ENCODE measurements at regions not wholly inside any gene's neighbourhood (a gene's known extent, or its start where the extent isn't known, plus 50 kb on each side); places are given as distances from the start of the nearest gene placed in this dataset.

GRCh38 chr14:49994951-49995561 is 102.2 kb downstream of the ARF6 start:
- no peaks in the 10 kb centered on the region for H3K36me3 Mint-ChIP-seq (ENCODE audit: low read depth)
- Histone ChIP-seq H3K27ac (ENCODE audit: low read depth, low read length) (no peak overlapping the region), H3K27me3 (ENCODE audit: control insufficient read depth, insufficient read depth, low read length, poor library complexity, severe bottlenecking) (no peaks in the 10 kb centered on the region), H3K4me3 (ENCODE audit: low read length) (no peak overlapping the region), H3K4me1 (ENCODE audit: control insufficient read depth, insufficient read depth, low read length) (peaks cover 12% of the 10 kb centered on the region), H3K9me3 (ENCODE audit: control insufficient read depth, low read length) (no peaks in the 10 kb centered on the region), H3K9ac (ENCODE audit: extremely low read depth, low read length, poor library complexity, severe bottlenecking) (no peak overlapping the region), H3K36me3 (ENCODE audit: control insufficient read depth, insufficient read depth, low read length) (no peaks in the 10 kb centered on the region)
- TF ChIP-seq CTCF (conservative IDR thresholded peaks at IDR 0.05), result no peak
- 88 to 90% methylated on average over 5 to 9 of the region's 9 CpGs for WGBS, 2 experiments (ENCODE audit: insufficient coverage in 1 of 2, insufficient read length in 1 of 2)
- H3K9me3 Mint-ChIP-seq, result no peaks in the 10 kb centered on the region
- DNase-seq, result no peak
- peaks cover 14% of the 10 kb centered on the region for H3K4me1 Mint-ChIP-seq
- H3K4me3 Mint-ChIP-seq, result no peak overlapping the region
- H3K27ac Mint-ChIP-seq, result no peak overlapping the region
- H3K27me3 Mint-ChIP-seq (ENCODE audit: insufficient read depth), result peaks cover 2% of the 10 kb centered on the region

- Mint-ChIP-seq H3K36me3 (ENCODE audit: low read depth) (no peaks in the 10 kb centered on the region), H3K4me3 (no peak overlapping the region), H3K4me1 (peaks cover 35% of the 10 kb centered on the region), H3K27me3 (ENCODE audit: insufficient read depth) (peaks cover 18% of the 10 kb centered on the region), H3K27ac (no peak overlapping the region), H3K9me3 (no peaks in the 10 kb centered on the region)
- no peaks in the 10 kb centered on the region for H3K36me3 ChIP-seq (ENCODE audit: control insufficient read depth, insufficient read depth, low read length)
- H3K9me3 ChIP-seq (ENCODE audit: control insufficient read depth, low read length), result no peaks in the 10 kb centered on the region
- no peak for DNase-seq
- no peak overlapping the region for H3K27ac ChIP-seq (ENCODE audit: low read depth, low read length)
- peaks cover 14% of the 10 kb centered on the region for H3K27me3 ChIP-seq (ENCODE audit: control insufficient read depth, insufficient read depth, low read length, poor library complexity, severe bottlenecking)
- H3K9ac ChIP-seq (ENCODE audit: extremely low read depth, low read length, poor library complexity, severe bottlenecking), result no peak overlapping the region
- H3K4me1 ChIP-seq (ENCODE audit: control insufficient read depth, insufficient read depth, low read length), result peaks cover 21% of the 10 kb centered on the region
- 94 to 96% methylated on average over 3 to 4 of the region's 4 CpGs for WGBS, 2 experiments (ENCODE audit: insufficient coverage in 1 of 2, insufficient read length in 1 of 2)
- no peak for TF ChIP-seq CTCF (conservative IDR thresholded peaks at IDR 0.05)
- H3K4me3 ChIP-seq (ENCODE audit: low read length), result no peak overlapping the region
Measured at GRCh38 chr14:49997991-49998390, 105.1 kb downstream of the ARF6 start.

- 45 to 86% methylated on average over 1 to 5 of the region's 5 CpGs for WGBS, 2 experiments (ENCODE audit: insufficient coverage in 1 of 2, insufficient read length in 1 of 2)
- no peaks in the 10 kb centered on the region for H3K36me3 Mint-ChIP-seq (ENCODE audit: low read depth)
- Histone ChIP-seq H3K27ac (ENCODE audit: low read depth, low read length) (no peak overlapping the region), H3K9me3 (ENCODE audit: control insufficient read depth, low read length) (no peaks in the 10 kb centered on the region), H3K36me3 (ENCODE audit: control insufficient read depth, insufficient read depth, low read length) (no peaks in the 10 kb centered on the region), H3K4me1 (ENCODE audit: control insufficient read depth, insufficient read depth, low read length) (peaks cover 21% of the 10 kb centered on the region), H3K9ac (ENCODE audit: extremely low read depth, low read length, poor library complexity, severe bottlenecking) (no peak overlapping the region), H3K4me3 (ENCODE audit: low read length) (no peak overlapping the region), H3K27me3 (ENCODE audit: control insufficient read depth, insufficient read depth, low read length, poor library complexity, severe bottlenecking) (peaks cover 26% of the 10 kb centered on the region)
- H3K9me3 Mint-ChIP-seq, result no peaks in the 10 kb centered on the region
- H3K4me3 Mint-ChIP-seq, result peak overlapping the region; percentile 42
- peak; percentile 79 for DNase-seq
- peaks cover 36% of the 10 kb centered on the region for H3K4me1 Mint-ChIP-seq
- H3K27me3 Mint-ChIP-seq (ENCODE audit: insufficient read depth), result peaks cover 24% of the 10 kb centered on the region
- H3K27ac Mint-ChIP-seq, result no peak overlapping the region
- no peak for TF ChIP-seq CTCF (conservative IDR thresholded peaks at IDR 0.05)
Measured at GRCh38 chr14:49999146-49999761, 106.4 kb downstream of the ARF6 start.
